ENCODE measurements at regions not wholly inside any gene's neighbourhood (a gene's known extent, or its start where the extent isn't known, plus 50 kb on each side); places are given as distances from the start of the nearest gene placed in this dataset.

DNA sequence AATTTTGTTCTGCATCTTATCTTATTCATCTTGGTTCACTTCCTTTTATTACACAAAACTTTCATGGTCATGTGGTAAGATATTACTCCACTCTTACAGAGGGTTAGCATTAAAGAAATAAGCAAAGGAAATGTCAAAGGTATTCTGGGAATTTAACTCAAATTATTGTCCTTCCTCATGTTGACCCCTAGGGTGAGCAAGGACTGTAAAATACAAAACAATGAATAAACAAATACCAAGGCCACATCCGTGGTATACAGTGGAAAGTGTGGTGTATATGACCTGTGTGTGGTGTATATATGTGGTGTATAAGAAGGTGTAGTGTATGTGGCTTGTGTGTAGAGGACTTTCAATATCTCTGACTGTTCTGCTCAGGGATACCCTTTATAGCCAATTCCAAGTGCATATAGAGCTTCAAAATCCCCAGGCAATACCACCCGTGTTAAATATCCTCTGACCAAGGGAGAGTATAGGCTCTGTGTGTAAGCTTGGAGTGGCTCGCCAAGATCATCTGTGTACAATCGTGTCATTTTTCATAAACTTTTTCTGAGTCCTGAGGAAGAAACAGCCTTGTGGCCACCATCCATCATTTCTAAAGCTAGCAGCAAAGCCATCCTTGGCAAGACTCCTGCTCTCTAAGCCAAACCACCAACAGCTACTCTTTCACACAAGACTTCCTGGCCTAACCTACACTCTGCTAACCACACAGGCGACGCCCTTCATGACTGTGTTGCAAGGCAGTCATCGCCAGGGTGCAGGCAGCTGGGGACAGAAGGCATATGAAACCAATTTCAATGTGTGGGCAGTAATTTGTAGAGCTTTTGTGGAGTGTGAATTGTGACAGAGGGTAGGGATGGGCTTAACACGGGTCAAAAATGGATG lies 548.0 kb downstream of the ETS1 start:
- DNase-seq: no peak

DNA sequence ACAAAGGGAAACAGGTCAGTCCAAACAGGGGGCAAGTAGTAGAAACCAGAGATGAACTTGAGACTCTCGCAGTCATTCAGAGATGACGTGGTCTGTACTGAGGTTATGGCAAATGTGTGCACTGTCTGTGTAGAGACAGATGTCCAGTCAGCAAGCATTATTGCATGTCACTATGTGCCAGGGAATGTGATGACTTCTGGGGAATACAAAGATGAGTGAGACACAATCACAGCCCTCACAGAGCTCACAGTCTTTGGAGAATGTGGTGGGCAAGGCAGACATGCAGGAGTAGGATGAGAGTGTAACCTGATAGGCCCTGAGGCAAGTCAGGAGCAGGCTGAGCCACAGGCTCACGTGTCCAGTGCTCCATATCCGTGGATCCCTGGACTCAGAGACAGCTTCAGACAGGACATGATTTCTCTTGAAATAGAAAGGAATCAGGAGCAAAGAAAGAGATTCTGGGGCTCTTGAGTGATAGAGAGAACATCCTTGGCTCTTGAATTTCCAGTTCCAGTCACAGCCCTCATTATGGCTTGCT lies 550.7 kb downstream of the ETS1 start:
- DNase-seq: no peak

DNA sequence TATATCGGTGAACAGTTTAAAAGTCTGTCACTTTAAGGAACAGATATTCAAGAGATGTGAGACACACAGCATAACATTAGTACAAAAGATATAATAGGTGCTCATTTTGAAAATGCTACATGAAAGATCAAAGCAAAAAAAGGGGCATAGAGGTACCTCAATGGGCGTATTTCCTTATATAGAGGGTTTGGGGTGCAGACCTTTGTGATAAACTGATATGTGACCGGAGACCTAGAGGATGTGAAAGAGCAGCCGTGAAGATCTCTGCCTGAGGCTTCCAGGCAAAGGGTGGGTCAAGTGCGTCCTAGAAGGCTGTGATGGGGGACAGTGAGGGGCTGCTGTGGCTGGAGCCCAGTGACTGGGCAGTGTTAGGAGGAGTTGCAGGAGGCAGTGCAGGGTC lies 551.4 kb downstream of the ETS1 start:
- no peak for DNase-seq

DNA sequence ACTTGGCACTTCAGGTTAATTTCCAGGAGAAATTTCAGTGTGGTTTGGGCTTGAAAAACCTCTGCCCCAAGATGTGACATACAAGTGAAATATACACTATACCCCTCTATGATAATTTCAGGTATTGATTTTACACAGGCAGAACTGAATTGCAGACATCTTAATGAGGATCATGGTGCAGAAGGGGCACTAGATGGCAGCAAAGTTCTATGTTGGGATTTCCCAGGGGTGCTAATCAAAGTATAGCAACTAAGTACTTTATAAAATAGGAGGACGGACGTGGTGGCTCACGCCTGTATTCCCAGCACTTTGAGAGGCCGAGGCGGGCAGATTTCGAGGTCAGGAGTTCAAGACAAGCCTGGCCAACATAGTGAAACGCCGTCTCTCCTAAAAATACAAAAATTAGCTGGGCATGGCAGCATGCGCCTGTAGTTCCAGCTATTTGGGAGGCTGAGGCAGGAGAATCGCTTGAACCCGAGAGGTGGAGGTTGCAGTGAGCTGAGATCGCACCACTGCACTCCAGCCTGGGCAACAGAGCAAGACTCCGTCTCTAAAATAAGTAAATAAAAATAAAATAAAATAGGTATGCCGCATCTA lies 555.7 kb downstream of the ETS1 start:
- peak; percentile 59 for DNase-seq

DNA sequence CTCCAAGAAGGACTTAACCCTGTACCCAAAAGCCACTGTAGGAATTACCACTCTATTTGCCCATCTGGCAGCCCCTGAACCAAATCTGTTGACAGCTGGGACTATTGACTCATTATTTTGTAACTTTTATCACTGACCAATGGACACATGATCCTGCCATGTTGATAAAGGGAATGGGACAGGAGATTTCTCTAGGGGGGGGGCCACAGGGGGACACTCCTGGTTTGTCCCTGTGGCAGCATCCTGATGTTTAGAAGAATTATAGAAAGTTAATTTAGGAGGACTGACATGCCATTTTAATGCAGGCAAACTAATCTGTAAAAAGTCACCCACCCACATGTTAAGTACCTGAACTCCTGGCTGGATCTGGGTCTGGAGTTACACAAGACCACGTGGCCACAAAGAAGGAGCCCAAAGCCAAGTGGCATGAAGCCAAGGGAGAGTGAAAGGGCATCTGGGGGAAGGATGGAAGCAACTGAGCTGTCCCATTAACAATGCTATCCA lies 558.1 kb downstream of the ETS1 start:
- DNase-seq: no peak

DNA sequence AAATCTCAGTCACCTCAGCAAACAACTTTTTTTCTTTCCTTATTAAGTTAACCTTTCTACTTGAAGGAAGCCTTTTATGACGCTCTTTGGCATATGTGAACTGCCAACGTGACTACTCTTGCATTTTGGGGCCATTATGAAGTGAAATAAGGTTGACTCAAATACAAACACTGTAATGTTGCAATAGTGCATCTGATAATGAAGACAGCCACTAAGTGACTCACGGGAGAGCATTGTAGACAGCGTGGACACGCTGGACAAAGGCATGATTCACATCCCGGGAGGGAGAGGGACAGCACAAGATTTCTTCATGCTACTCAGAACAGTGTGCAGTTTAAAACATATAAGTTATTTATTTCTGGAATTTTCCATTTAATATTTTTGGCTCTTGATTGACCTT lies 560.8 kb downstream of the ETS1 start:
- DNase-seq: no peak

DNA sequence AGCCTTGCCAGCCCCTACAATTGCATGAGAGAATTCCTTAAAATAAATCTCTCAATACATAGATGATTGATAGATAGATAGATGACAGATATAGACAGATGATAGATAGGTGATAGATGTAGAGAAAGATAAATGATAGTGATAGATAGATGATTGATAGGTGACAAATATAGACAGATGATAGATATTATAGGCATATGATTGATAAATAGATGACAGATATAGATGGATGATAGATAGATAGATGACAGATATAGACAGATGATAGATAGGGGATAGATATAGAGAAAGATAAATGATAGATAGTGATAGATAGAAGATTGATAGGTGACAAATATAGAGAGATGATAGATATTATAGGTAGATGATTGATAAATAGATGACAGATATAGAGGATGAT lies 564.6 kb downstream of the ETS1 start:
- no peak for DNase-seq

DNA sequence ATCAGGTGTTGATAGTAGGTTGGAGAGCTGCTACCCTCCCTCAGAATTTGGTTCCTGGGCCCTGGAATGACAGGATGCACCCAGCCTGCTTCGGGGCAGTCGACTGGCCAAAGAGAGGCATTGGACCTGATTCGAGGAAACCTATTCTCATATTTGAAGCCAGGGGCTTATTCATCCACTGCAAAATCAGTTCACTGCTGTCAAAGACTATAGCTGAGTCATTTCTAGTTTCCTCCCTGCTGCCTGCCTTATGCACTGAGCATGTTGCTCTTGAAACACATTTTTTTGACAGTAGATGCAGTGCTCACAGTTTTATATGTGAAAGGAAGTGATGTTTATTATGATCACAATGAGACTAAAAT lies 565.4 kb downstream of the ETS1 start:
- no peak for DNase-seq

DNA sequence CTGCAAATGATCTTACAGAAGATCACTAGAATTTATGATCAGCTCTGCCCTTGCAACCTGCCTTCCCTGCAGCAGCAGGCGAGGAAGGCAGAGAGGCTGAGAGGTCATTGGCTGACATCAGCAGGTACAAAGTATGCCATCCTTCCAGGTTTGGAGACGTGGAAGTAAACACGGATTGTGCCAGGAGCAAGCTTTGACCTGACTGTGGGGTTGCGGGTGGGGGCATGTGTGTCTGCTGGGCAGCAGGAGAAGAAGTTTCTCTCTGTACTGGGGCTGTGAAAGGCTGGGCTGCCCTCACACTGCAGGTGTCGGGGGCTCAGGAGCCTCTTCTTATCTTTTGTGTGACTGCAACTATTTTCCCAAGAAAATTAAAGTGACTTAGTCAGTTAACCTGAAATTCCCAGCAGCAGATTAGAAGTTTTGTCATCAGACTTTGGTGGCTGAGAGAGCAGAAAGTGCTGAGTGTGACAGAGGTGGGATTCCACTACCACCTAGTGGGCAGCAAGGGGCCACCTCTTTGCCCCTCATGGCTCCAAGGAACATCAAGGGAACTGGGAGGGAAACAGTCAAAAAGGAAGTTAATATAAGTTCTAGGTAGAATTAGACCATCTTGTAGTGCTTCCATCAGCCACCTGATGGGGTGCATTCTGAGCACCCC lies 565.9 kb downstream of the ETS1 start:
- no peak for DNase-seq

DNA sequence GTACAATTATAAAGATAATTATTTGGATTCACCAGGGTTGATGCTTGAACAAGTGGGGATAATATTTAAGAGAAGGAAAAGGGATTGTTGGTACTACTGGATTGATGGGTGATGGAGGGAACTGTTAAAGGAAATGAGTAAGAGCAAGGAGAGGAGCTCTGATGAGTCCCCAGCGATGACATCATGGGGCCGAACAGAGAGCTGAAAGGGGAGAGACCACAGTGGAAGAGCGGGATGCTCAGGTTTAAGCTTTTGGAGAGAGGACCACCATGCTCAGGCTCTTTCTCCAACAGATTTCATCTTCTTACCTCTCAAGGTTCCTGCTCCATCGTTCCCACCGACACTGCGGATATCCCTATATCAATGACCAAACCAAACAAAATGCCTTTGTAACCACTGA lies 568.7 kb downstream of the ETS1 start:
- no peak for DNase-seq

DNA sequence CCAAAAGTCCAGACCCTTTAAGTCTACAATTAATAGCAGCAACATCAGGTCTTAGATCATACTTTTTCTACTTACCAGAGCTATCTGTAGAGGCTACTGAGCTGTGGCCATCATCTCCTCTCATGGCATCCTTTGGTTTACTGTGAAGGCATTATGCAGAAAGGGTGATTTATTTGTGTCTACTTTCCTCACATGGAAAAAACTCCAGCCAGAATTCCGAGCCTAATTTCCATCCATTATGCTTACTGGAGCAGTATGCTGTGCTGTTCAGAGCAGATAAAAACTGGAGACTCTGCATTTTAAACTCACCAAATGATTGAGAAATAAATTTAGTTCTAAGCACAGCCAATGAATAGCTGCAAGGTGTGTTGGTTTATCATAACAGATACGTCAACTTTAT lies 581.8 kb downstream of the ETS1 start:
- DNase-seq: no peak

DNA sequence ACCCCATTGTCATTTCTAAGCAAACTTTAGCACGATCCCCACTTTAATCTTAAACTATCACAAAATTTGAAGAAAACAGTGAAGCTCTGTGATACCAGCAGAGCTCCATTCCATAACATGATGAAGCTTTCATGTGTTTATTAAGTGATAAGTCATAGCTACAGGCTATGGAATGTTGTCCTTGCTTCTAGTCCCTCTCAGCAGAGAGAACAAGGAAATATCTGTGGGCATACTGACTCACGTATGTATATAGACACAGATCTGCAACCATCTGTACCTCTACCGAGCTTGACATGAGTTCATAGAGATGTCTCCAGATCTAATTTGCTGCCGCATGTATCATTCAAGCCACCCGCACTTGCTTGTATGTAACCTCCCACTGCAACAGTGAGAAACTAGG lies 588.9 kb downstream of the ETS1 start:
- DNase-seq: no peak

DNA sequence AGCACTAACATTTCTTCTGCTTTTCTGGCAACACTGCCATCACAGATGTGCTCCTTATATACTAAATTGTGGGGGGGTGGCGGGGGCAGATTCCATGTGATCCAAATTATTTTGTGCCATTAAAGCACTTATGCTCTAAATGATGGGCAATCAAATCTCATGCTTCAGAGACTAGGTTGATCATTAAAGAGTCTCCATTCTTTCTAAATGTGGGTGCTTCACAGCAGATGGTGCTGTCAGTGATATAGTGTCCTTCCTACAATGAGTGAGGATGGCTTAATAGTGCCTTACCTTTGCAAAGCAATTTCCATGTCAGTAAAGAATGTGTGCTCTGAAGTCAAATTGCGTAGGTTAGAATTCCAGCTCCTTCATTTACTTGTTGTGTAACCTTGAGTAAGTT lies 589.8 kb downstream of the ETS1 start:
- no peak for DNase-seq

DNA sequence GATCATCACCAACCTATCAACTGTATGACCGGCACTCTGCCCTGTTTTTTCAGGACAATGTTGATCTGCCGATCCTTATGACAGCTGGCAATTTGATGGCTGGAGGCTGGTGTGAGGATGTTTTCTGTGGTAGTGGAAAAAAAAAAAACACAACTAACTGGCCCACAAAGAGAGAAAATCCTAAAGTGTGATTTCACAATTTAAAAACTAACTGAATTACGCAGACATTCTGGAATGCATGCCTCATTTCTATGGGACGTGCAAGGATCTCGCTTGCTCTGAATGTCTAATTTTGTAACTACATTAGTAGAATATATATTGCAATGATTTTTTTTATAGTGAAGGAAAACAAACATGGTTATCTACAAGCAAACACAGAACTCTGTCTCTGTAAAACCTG lies 590.5 kb downstream of the ETS1 start:
- no peak for DNase-seq

DNA sequence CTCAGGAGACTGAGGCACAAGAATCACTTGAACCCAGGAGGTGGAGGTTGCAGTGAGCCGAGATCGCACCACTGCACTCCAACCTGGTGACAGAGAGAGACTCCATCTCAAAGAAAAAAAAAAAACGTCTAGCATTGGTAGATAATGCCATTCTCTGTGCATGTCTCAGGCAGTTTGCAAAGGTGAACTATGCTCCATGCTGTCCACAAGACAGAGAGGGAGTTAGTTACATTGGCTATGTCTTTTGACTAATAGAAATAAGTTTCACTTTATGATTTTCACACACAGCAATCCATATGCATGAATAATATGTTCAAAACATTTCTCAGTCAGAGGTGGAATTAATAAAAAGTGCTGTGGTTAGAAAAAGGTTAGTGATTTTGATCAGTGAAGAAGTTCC lies 591.4 kb downstream of the ETS1 start:
- DNase-seq: no peak

DNA sequence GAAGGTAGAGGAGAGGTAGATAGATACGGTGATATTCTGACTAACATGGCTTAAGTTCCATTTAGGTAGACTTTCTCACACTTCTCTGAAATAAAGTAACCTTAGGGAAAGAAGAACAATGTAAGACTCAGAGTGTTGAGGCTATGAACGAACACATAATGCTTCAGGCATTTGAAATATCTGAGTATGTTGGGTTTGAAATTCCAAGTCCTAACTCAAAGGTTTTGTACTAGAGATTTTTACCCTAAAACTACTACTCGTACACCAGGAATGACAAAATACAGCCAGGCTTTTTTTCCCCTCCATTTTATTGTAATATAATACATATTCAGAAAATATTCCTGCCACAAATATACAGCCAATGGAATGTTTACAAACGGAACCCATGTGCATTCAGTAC lies 592.6 kb downstream of the ETS1 start:
- DNase-seq: no peak

DNA sequence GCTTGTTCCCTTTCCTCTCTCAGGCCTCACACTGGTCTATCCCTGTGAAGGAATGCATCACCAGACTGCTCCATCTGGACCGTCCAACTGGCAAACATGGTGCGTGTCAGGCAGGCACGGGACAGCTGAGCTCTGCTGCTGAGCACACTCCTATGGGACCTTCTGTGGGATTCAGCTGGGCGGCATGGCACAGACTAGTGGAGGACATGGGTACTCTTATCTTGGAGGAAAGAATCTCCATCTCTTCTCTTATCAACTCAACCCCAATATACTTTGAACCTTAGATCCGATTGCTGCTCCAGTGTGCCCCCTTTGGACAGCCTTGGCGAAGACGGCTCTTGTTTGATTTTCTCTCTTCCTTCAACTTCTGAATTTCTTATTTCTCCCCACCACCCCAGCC lies 593.6 kb downstream of the ETS1 start:
- no peak for DNase-seq

DNA sequence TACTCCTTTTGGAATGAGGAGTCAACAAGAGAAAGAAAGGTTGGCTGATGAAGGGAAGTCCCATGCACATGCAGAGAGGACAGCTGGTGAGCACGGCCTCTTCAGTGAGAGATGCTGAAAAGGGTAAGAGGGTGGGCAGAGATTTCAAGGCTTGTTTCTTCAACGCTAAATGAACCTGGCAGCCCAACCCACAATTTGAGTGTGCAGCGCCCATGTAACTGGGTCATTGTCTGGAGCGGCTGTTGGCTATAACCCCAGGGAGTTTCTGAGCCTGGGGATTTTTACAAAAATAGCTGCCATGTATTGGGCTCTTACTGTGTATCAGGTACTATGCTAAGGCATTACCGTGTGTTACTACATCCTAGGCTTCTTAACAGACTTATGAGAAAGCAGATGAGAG lies 594.1 kb downstream of the ETS1 start:
- no peak for DNase-seq

DNA sequence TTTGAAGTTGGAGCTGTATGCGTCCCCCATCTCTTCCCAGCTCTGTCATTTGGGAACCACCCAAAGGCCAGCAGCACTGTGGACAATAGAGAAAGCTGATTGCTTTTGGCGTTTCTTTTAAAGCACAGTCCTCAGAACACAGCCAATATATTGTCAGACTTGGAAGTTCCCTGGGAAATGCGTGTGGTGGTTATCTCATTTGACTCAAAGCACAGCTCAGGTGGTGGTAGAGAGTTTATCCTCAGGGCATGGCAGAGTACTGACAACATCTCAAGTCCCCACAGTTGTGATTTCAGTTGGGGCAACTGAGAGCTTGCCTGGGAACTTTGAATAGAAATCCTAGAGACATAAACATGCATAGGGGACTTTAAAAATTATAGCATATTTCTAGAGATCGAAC lies 601.3 kb downstream of the ETS1 start:
- no peak for DNase-seq

DNA sequence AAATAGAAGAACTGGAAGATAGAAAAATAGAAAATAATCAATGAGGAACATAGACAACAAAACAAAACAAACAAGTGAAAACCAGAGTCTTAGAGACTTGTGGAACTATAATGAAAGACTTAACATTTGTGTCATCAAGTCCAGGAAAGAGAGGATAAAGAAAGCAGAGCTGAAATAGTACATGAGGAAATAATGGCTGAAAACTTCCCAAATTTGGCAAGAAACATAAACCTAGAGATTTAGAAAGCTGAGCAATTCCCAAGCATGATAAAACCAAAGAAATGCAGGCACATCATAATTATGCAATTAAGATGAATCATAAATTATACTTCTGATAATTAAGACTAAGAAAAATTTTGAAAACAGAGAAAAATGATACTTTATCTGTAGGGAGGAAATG lies 614.5 kb downstream of the ETS1 start:
- DNase-seq: no peak

DNA sequence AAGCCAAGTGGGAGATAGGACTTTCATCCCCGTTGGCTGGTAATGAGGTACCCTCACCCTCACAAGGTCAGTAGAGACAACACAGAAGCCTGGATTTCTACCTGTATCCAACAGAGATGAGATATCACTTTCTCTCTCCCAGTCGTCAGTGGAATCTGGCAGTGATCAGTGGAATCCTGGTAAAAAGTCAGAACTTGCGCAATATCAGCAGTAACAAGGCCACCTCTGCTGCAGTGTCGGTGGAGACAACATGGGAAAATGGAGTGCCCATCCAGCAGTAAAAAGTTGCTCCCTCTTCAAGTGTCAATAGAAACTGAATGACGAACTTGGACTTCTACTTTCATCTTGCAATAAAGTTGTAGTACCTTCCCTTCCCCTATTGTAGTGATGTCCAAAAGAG lies 615.9 kb downstream of the ETS1 start:
- no peak for DNase-seq

DNA sequence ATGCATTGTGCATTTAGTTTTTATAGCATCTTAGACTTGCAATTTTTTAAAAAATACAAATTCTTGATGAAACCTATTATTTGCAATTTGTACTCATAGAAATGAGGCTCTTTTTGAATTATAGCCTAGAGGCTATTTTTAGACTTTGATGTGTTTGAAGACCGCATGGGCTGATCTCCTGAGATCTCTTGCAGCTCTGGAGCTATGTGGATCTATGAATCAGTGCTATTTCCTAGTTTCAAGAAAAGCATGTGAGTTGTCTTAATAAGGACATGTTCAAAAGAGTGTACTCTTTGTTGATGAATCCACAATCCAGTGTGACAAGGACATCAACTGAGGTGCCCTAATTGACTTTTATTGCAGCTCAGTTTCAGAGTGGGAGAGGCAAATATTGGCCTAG lies 620.5 kb downstream of the ETS1 start:
- no peak for DNase-seq
